NCI-H2029 treated with DMSO at 0.1 percent for 48 hours (cell line): ENCODE measurements at regions not wholly inside any gene's neighbourhood (a gene's known extent, or its start where the extent isn't known, plus 50 kb on each side); places are given as distances from the start of the nearest gene placed in this dataset.

Experiments used
- DNase-seq: peaks from one replicate; lab custom pipeline; 2025; lab: John Stamatoyannopoulos, UW

DNA sequence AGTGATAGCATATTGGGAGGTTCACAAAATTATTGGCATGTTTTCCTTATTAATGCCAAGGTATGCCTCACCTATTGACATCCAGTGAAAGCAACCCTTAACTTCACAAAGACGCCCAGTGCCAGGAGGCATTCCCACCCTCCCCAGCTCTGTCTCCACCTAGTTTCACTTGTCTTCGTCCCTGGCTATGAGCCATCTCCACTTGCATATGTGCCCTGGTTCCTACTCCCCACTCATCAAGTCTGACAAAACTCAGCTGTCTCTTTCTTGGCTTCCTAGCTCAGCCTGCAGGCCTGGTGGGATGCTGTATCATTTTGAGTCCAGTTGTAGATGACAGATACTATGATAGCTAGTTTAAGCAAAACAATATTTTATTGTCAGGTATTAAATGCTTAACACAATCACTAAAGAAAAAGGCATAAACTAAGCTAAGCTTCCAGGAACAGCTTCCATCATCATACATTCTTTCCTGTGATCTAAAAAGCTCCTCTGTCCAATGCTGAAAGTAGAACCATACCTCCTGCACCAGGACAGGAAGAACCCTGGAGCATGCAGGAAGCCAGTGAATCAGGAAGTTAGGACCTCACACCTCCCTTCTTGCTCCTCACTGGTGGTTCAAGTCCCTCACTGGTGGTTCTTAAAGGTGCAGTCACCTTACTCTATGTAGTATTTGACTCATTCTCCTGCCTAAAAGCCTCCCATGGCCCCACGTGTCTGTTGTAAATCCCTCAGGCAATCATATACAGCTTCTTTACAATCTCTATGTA is 410.3 kb upstream of the RASGEF1B start:
- DNase-seq: no peak

DNA sequence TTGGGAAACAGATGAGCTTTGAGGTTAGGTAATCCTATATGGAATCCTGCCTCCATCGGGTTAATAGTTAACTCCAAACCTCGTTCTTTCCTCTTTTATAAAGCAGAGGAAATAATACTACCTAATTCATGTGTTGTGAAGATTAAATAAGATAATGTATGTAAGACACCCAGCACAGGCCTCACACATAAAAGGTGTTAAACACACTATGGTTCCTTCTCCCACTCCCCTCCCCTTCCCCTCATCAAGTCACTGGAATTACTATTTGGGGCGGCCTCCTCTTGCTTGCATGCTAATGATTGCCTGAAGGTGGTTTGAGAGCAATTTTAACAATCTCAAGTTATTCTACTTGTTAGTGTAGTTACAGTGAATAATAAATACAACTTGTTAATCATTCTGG is 404.4 kb upstream of the RASGEF1B start:
- DNase-seq: no peak

GRCh38 chr4:81874661-81875515 is 403.2 kb upstream of the RASGEF1B start:
- DNase-seq: no peak

GRCh38 chr4:81870275-81870674 is 398.6 kb upstream of the RASGEF1B start:
- no peak for DNase-seq

DNA sequence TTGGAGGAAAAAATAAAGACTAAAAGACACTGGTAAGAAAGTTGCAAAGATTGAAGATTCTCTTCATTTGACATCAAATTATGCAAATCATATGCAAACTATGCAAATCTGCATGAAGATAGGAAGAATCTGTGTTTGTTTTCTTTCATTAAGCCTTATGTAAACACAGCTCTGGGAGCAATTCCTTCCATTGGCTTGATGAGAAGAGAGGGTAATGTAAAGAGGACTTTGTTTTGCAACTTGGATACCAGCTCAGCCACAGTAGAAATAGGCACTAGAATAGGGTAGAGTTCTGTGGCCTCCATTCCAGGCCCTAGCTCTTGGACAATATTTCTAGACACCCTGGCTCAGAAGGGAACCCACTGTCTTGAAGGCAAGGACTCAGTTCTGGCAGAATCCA is 388.4 kb upstream of the RASGEF1B start:
- DNase-seq: no peak

DNA sequence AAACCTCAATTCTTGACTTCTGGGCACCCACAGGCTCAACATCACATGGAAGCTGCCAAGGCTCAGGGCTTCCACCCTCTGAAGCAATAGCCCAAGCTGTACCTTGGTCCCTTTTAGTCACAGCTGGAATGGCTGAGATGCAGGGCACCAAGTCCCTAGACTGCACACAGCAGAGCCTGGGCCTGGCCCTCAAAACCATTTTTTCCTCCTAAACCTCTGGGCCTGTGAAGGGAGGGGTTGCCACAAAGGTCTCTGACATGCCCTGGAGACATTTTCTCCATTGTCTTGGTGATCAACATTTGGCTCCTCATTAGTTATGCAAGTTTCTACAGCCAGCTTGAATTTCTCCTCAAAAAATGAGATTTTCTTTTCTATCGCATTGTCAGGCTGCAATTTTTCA is 382.7 kb upstream of the RASGEF1B start:
- DNase-seq: no peak

DNA sequence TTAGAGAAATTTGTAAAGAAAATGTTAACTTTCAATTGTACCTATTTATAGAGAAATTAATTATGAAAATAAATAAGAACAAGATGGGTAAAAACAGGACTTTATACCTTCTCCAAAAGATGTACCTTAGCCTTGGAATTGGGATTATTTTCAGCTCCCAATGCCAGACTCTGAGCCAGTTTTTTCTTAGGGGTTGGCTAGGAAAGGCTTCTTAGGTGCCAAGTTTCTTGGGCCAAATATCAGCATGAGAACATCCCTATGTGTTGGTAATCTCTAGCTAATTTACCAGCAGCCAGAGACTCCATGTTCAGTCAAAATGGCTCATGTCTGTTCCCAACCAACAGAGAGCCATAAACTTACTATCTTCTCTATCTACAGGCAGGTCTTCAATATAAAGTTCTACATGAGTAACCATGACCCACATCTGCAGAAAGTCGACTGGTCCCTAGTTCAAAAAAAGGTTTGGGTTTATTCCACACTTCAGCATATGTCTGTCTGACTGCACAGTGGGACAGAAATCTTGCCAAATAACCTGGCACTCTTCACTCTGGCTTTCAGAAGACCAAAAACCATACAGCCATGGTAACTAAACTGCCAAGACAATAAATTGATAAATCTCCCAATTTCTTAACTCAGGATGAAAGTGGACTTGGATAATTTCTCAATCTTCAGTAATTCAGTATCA is 380.5 kb upstream of the RASGEF1B start:
- DNase-seq: no peak

DNA sequence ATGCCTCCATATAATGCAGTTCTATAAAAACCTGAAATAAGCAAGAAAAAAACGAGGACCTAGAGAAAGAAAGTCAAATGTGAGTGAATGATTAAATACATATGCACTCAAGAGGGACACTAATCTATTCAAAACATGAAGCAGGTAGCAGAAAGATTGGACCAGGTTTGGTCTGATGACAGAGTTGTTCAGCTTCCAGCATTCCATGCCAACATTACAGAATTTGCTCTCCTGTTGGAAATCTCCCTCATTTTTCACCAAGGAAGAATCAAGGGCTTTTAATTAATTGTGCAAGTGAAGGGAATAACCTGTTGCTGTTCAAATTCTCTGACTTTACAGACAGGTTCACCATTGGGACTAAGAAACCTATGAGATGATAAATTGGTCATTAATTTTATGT is 379.0 kb upstream of the RASGEF1B start:
- no peak for DNase-seq

- DNase-seq: no peak
These were observed 374.1 kb upstream of the RASGEF1B start for GRCh38 chr4:81845761-81846160.

DNA sequence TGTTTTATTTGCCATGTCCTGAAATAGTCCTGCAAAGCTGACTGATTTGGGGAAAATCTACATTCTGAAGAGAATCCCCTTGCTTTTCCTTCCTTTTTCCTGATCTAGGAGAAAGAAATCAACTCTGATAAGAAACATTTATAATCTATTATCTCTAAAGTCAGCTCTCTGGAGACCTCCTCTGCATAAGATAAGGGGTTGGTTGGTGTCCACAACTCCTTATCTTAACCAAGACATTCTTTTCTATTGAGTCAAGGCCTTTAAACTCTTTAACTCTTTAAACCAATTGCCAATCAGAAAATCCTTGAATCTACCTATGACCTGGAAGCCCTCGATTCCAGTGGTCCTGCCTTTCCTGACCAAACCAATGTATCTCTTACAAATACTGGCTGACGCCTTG is 373.6 kb upstream of the RASGEF1B start:
- DNase-seq: no peak

DNA sequence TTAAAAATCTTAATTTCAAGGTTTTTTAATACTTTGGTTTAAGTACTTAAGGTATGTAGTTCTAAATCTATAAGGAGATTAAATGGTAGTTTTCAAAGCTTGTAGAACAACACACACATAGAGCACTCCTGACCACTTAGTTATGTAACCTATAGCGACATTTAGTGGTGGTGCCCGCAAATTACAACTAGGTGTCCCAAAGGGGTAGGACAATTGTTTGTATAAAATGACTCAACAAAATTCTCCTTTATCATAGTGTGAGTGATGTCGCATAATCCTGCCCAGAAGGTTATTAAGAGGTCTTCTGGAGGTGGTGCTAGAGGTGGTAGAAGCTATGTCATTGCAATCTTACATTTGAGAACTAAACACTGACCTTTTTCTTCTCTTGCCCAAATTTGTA is 373.0 kb upstream of the RASGEF1B start:
- peak; percentile 79 for DNase-seq

- no peak for DNase-seq
These were observed 367.8 kb upstream of the RASGEF1B start for GRCh38 chr4:81839347-81840042.

DNA sequence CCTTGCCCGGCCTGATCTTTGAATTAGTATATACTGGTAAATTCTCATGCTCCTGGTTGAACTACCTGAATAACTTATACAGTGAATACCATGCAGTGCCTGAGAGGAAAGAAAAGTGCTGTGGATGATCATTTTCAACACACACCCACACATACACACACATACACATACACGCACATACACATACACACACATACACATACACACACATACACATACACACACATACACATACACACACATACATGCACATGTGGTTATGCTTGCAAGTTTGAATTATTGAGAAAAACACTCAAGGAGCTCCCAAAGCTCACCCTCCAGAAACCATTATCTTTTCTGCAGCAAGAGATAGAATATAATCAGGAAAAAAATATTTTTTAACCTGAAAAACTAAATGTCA is 366.9 kb upstream of the RASGEF1B start:
- DNase-seq: no peak

GRCh38 chr4:81836716-81837115 is 365.0 kb upstream of the RASGEF1B start:
- no peak for DNase-seq

GRCh38 chr4:81833576-81833975 is 361.9 kb upstream of the RASGEF1B start:
- no peak for DNase-seq

DNA sequence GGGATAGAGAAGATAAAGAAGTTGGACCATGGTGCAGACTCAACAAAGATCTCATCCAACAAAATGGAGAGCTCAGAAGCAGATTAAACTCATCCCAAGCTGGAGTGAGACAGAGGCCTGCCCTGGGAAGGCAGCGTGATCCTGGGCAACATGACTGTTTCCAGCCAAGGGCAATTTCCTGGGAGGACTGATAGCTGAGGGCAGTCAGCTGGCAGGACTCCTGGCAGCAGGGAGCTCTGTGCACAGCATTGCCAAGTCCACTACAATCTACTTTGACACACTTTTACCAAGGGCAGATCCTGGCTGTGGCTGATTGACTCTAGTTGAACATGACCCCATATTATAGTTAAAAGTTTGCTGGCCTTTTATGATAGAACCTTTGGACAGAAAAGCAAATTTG is 357.3 kb upstream of the RASGEF1B start:
- DNase-seq: no peak

- no peak for DNase-seq
These were observed 356.0 kb upstream of the RASGEF1B start for GRCh38 chr4:81827577-81828202.

- DNase-seq: no peak
These were observed 355.2 kb upstream of the RASGEF1B start for GRCh38 chr4:81826817-81827424.

GRCh38 chr4:81826335-81826734 is 354.6 kb upstream of the RASGEF1B start:
- no peak for DNase-seq

GRCh38 chr4:81818385-81818920 is 346.7 kb upstream of the RASGEF1B start:
- no peak for DNase-seq
